ENCODE measurements at regions not wholly inside any gene's neighbourhood (a gene's known extent, or its start where the extent isn't known, plus 50 kb on each side); places are given as distances from the start of the nearest gene placed in this dataset.
"Not testable (repeated sequence)": the region's sequence is repeated elsewhere in the genome, so short reads cannot be mapped to it uniquely, and the experiment has no call there.

- H3K36me3 Mint-ChIP-seq (ENCODE audit: insufficient read depth, unreplicated experiment); H3K4me3 ChIP-seq (ENCODE audit: low read depth, low read length); intact Hi-C loops (cut with micrococcal nuclease; ENCODE audit: unreplicated experiment); CTCF ChIA-PET; H3K9me3 Mint-ChIP-seq (ENCODE audit: unreplicated experiment); H3K4me1 Mint-ChIP-seq (ENCODE audit: low read depth, unreplicated experiment); POLR2A ChIA-PET; H3K4me3 Mint-ChIP-seq (ENCODE audit: unreplicated experiment); DNase-seq; H3K4me1 ChIP-seq; H3K36me3 ChIP-seq (ENCODE audit: control insufficient read depth, insufficient read depth, low read length); H3K27ac Mint-ChIP-seq (ENCODE audit: unreplicated experiment); H3K27me3 ChIP-seq (replicated peaks; ENCODE audit: control insufficient read depth, insufficient read depth, low read length); H3K9me3 ChIP-seq; BruUV-seq (replicated peaks); H3K27me3 Mint-ChIP-seq (ENCODE audit: insufficient read depth, unreplicated experiment): not testable (repeated sequence)
Observed at GRCh38 chr2:87571889-87572465, 175.9 kb upstream of the PLGLB2 start.

GRCh38 chr2:87572906-87573305 is 175.0 kb upstream of the PLGLB2 start:
- H3K27me3 Mint-ChIP-seq (ENCODE audit: insufficient read depth, unreplicated experiment); H3K4me3 ChIP-seq (ENCODE audit: low read depth, low read length); H3K36me3 Mint-ChIP-seq (ENCODE audit: insufficient read depth, unreplicated experiment); H3K4me3 Mint-ChIP-seq (ENCODE audit: unreplicated experiment); H3K36me3 ChIP-seq (ENCODE audit: control insufficient read depth, insufficient read depth, low read length); H3K4me1 Mint-ChIP-seq (ENCODE audit: low read depth, unreplicated experiment); H3K9me3 Mint-ChIP-seq (ENCODE audit: unreplicated experiment); H3K27me3 ChIP-seq (replicated peaks; ENCODE audit: control insufficient read depth, insufficient read depth, low read length); CTCF ChIA-PET; H3K27ac Mint-ChIP-seq (ENCODE audit: unreplicated experiment); BruUV-seq (replicated peaks); H3K9me3 ChIP-seq; H3K4me1 ChIP-seq; DNase-seq; intact Hi-C loops (cut with micrococcal nuclease; ENCODE audit: unreplicated experiment); POLR2A ChIA-PET: not testable (repeated sequence)

GRCh38 chr2:87573386-87574192 is 174.3 kb upstream of the PLGLB2 start:
- DNase-seq: peak in 1 of 2 experiments; percentile 14
- H3K27me3 Mint-ChIP-seq (ENCODE audit: insufficient read depth, unreplicated experiment); H3K27ac Mint-ChIP-seq (ENCODE audit: unreplicated experiment); CTCF ChIA-PET; H3K9me3 Mint-ChIP-seq (ENCODE audit: unreplicated experiment); H3K36me3 Mint-ChIP-seq (ENCODE audit: insufficient read depth, unreplicated experiment); intact Hi-C loops (cut with micrococcal nuclease; ENCODE audit: unreplicated experiment); H3K4me1 ChIP-seq; H3K4me1 Mint-ChIP-seq (ENCODE audit: low read depth, unreplicated experiment); H3K4me3 ChIP-seq (ENCODE audit: low read depth, low read length); H3K9me3 ChIP-seq; POLR2A ChIA-PET; H3K4me3 Mint-ChIP-seq (ENCODE audit: unreplicated experiment); H3K27me3 ChIP-seq (replicated peaks; ENCODE audit: control insufficient read depth, insufficient read depth, low read length); H3K36me3 ChIP-seq (ENCODE audit: control insufficient read depth, insufficient read depth, low read length); BruUV-seq (replicated peaks): not testable (repeated sequence)

GRCh38 chr2:87574193-87575119 is 173.4 kb upstream of the PLGLB2 start:
- H3K36me3 Mint-ChIP-seq (ENCODE audit: insufficient read depth, unreplicated experiment); H3K4me3 Mint-ChIP-seq (ENCODE audit: unreplicated experiment); intact Hi-C loops (cut with micrococcal nuclease; ENCODE audit: unreplicated experiment); DNase-seq; BruUV-seq (replicated peaks); H3K4me1 ChIP-seq; H3K36me3 ChIP-seq (ENCODE audit: control insufficient read depth, insufficient read depth, low read length); H3K27ac Mint-ChIP-seq (ENCODE audit: unreplicated experiment); H3K4me1 Mint-ChIP-seq (ENCODE audit: low read depth, unreplicated experiment); H3K9me3 Mint-ChIP-seq (ENCODE audit: unreplicated experiment); H3K27me3 Mint-ChIP-seq (ENCODE audit: insufficient read depth, unreplicated experiment); H3K27me3 ChIP-seq (replicated peaks; ENCODE audit: control insufficient read depth, insufficient read depth, low read length); H3K4me3 ChIP-seq (ENCODE audit: low read depth, low read length); H3K9me3 ChIP-seq; CTCF ChIA-PET; POLR2A ChIA-PET: not testable (repeated sequence)

GRCh38 chr2:87575138-87575537 is 172.7 kb upstream of the PLGLB2 start:
- H3K4me3 ChIP-seq (ENCODE audit: low read depth, low read length); H3K36me3 Mint-ChIP-seq (ENCODE audit: insufficient read depth, unreplicated experiment); BruUV-seq (replicated peaks); H3K27me3 ChIP-seq (replicated peaks; ENCODE audit: control insufficient read depth, insufficient read depth, low read length); POLR2A ChIA-PET; H3K27me3 Mint-ChIP-seq (ENCODE audit: insufficient read depth, unreplicated experiment); H3K4me1 ChIP-seq; H3K27ac Mint-ChIP-seq (ENCODE audit: unreplicated experiment); CTCF ChIA-PET; intact Hi-C loops (cut with micrococcal nuclease; ENCODE audit: unreplicated experiment); DNase-seq; H3K9me3 ChIP-seq; H3K9me3 Mint-ChIP-seq (ENCODE audit: unreplicated experiment); H3K36me3 ChIP-seq (ENCODE audit: control insufficient read depth, insufficient read depth, low read length); H3K4me1 Mint-ChIP-seq (ENCODE audit: low read depth, unreplicated experiment); H3K4me3 Mint-ChIP-seq (ENCODE audit: unreplicated experiment): not testable (repeated sequence)

GRCh38 chr2:87577358-87577757 is 170.5 kb upstream of the PLGLB2 start:
- H3K36me3 ChIP-seq (ENCODE audit: control insufficient read depth, insufficient read depth, low read length); CTCF ChIA-PET; H3K36me3 Mint-ChIP-seq (ENCODE audit: insufficient read depth, unreplicated experiment); H3K4me1 ChIP-seq; H3K4me3 Mint-ChIP-seq (ENCODE audit: unreplicated experiment); intact Hi-C loops (cut with micrococcal nuclease; ENCODE audit: unreplicated experiment); H3K9me3 ChIP-seq; BruUV-seq (replicated peaks); H3K27ac Mint-ChIP-seq (ENCODE audit: unreplicated experiment); H3K4me3 ChIP-seq (ENCODE audit: low read depth, low read length); H3K9me3 Mint-ChIP-seq (ENCODE audit: unreplicated experiment); H3K27me3 Mint-ChIP-seq (ENCODE audit: insufficient read depth, unreplicated experiment); POLR2A ChIA-PET; H3K4me1 Mint-ChIP-seq (ENCODE audit: low read depth, unreplicated experiment); H3K27me3 ChIP-seq (replicated peaks; ENCODE audit: control insufficient read depth, insufficient read depth, low read length); DNase-seq: not testable (repeated sequence)
